ENCODE measurements at regions not wholly inside any gene's neighbourhood (a gene's known extent, or its start where the extent isn't known, plus 50 kb on each side); places are given as distances from the start of the nearest gene placed in this dataset.

DNA sequence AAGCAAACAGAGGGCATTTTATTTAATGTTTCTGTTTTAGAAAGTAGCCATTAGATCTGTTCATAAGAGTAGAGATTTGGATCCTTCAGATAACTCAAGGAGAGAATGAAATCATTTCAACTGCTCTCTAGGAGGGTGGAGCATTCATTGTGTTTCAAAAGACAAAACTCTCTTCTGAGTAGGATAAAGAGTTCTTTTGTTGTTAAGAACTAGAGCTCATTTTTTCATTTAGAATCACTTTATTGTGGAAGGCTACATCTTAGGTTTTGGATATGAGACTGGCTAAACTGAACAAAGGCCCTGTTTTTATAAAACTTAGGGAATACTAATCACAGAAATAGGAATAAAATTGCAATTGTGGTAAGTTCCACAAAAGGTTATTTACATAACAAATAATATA is 193.9 kb upstream of the PCDH10 start:
- 0 out of 2 replicates have a peak overlapping the region, but pooled peaks have one; percentile 49 for H2AFZ ChIP-seq (ENCODE audit: low read length)
- H3K79me2 ChIP-seq (ENCODE audit: insufficient read depth, low read length), result no peaks in the 10 kb centered on the region
- H3K36me3 ChIP-seq (ENCODE audit: insufficient read depth, low read length), result no peaks in the 10 kb centered on the region
- no peak overlapping the region for H3K4me3 ChIP-seq (ENCODE audit: low read depth, low read length, poor library complexity, severe bottlenecking)
- H3K27ac ChIP-seq (ENCODE audit: low read depth, low read length, poor library complexity, severe bottlenecking), result no peak overlapping the region
- no peaks in the 10 kb centered on the region for H3K27me3 ChIP-seq (ENCODE audit: insufficient read depth, low read length)
- H3K4me2 ChIP-seq (ENCODE audit: low read length), result no peak overlapping the region
- H4K20me1 ChIP-seq (ENCODE audit: insufficient read depth, low read length), result no peaks in the 10 kb centered on the region
- H3K4me1 ChIP-seq (ENCODE audit: insufficient read depth, low read length, severe bottlenecking), result no peaks in the 10 kb centered on the region
- H3K9me2 ChIP-seq (ENCODE audit: low read depth, low read length), result no peaks in the 10 kb centered on the region
- H3F3A ChIP-seq (ENCODE audit: insufficient read depth, low read length), result no peaks in the 10 kb centered on the region
- TF ChIP-seq EZH2 (IDR thresholded peaks at IDR 0.05; ENCODE audit: borderline replicate concordance, low read length), result no peak
- TF ChIP-seq, protein P1, sequence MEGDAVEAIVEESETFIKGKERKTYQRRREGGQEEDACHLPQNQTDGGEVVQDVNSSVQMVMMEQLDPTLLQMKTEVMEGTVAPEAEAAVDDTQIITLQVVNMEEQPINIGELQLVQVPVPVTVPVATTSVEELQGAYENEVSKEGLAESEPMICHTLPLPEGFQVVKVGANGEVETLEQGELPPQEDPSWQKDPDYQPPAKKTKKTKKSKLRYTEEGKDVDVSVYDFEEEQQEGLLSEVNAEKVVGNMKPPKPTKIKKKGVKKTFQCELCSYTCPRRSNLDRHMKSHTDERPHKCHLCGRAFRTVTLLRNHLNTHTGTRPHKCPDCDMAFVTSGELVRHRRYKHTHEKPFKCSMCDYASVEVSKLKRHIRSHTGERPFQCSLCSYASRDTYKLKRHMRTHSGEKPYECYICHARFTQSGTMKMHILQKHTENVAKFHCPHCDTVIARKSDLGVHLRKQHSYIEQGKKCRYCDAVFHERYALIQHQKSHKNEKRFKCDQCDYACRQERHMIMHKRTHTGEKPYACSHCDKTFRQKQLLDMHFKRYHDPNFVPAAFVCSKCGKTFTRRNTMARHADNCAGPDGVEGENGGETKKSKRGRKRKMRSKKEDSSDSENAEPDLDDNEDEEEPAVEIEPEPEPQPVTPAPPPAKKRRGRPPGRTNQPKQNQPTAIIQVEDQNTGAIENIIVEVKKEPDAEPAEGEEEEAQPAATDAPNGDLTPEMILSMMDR (IDR thresholded peaks at IDR 0.05; ENCODE audit: low read length), result no peak
- no peak overlapping the region for H3K9ac ChIP-seq (ENCODE audit: low read length)
- H3K9me3 ChIP-seq (ENCODE audit: low read length), result 0 out of 2 replicates have a peak, but pooled peaks cover 6% of the 10 kb centered on the region

DNA sequence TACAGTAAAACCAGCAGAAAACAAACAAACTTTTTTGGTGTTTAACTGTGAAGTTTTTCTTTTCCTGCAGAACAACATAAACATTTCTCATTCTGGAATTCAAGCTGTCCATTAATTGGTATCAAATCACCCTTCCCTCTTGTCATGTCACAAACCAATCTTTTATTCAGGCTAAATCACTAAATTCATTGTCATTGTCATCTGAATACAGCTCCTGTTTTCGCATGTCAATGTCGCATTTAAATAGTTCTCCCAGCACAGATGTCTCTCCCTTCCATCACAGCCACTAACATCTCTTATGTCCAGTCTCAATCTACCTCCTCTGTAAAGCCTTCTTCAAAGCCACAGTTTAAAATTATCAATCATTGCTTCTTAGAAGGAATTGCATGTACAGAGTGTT is 192.1 kb upstream of the PCDH10 start:
- Histone ChIP-seq H3K79me2 (ENCODE audit: insufficient read depth, low read length) (no peaks in the 10 kb centered on the region), H3K9ac (ENCODE audit: low read length) (no peak overlapping the region), H3K9me3 (ENCODE audit: low read length) (0 out of 2 replicates have a peak, but pooled peaks cover 8% of the 10 kb centered on the region), H2AFZ (ENCODE audit: low read length) (no peak overlapping the region), H3K4me2 (ENCODE audit: low read length) (no peak overlapping the region), H3K4me3 (ENCODE audit: low read depth, low read length, poor library complexity, severe bottlenecking) (no peak overlapping the region), H3K9me2 (ENCODE audit: low read depth, low read length) (no peaks in the 10 kb centered on the region), H3K27ac (ENCODE audit: low read depth, low read length, poor library complexity, severe bottlenecking) (no peak overlapping the region), H3K4me1 (ENCODE audit: insufficient read depth, low read length, severe bottlenecking) (no peaks in the 10 kb centered on the region), H3K27me3 (ENCODE audit: insufficient read depth, low read length) (no peaks in the 10 kb centered on the region), H4K20me1 (ENCODE audit: insufficient read depth, low read length) (no peaks in the 10 kb centered on the region), H3K36me3 (ENCODE audit: insufficient read depth, low read length) (no peaks in the 10 kb centered on the region), H3F3A (ENCODE audit: insufficient read depth, low read length) (no peaks in the 10 kb centered on the region)
- TF ChIP-seq, protein P1 (IDR thresholded peaks at IDR 0.05; ENCODE audit: low read length), result no peak
- TF ChIP-seq EZH2 (IDR thresholded peaks at IDR 0.05; ENCODE audit: borderline replicate concordance, low read length), result no peak

DNA sequence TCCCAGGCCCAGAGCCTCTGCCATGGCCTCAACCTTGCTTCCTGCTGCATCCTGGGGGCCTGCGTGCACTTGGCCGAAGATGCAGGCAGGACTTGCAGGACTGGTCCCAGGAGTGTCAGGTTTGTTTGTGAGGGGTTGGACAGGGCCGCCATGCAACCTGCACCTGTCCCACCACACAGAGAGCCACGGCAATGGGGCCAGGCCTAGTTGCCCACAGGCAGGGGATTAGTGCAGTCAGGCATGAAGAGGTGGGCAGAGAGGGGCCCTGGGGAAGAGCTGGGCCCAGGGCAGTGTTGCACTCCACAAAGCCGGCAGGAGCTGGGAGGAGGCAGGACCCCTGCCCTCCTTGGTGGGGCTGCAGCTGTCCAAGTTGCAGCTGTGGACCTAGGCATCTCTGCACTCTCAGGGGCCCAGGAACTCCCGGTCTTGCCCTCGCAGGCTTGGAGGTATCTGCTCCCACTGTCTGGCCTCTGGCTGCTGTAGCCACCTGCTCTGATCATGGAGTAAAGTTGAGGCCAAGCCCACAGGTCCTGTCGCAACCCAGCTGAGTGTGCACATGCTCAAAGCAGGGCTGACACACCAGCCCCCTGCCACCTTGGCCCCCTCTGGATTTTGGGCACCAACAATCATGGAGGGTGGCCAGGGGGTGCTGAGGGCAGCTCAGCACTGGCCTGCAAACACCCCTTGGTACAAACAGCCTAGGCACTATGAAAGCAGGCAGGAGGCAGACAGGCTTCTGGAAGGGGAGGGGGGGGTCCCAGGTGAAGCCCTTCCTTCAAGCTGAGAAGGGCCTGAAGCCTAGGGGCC is 190.4 kb upstream of the PCDH10 start:
- H3K9ac ChIP-seq (ENCODE audit: low read length), result no peak overlapping the region
- H3K9me3 ChIP-seq (ENCODE audit: low read length), result peaks cover 13% of the 10 kb centered on the region; the same call in 1 of the 2 replicates
- H3K4me1 ChIP-seq (ENCODE audit: insufficient read depth, low read length, severe bottlenecking), result no peaks in the 10 kb centered on the region
- no peaks in the 10 kb centered on the region for H3K27me3 ChIP-seq (ENCODE audit: insufficient read depth, low read length)
- no peak overlapping the region for H3K27ac ChIP-seq (ENCODE audit: low read depth, low read length, poor library complexity, severe bottlenecking)
- H3K79me2 ChIP-seq (ENCODE audit: insufficient read depth, low read length), result no peaks in the 10 kb centered on the region
- H3K9me2 ChIP-seq (ENCODE audit: low read depth, low read length), result no peaks in the 10 kb centered on the region
- TF ChIP-seq EZH2 (IDR thresholded peaks at IDR 0.05; ENCODE audit: borderline replicate concordance, low read length), result no peak
- TF ChIP-seq, protein P1 (IDR thresholded peaks at IDR 0.05; ENCODE audit: low read length), result no peak
- H3K4me2 ChIP-seq (ENCODE audit: low read length), result no peak overlapping the region
- H2AFZ ChIP-seq (ENCODE audit: low read length), result no peak overlapping the region
- H3K36me3 ChIP-seq (ENCODE audit: insufficient read depth, low read length), result no peaks in the 10 kb centered on the region
- H4K20me1 ChIP-seq (ENCODE audit: insufficient read depth, low read length), result no peaks in the 10 kb centered on the region
- H3F3A ChIP-seq (ENCODE audit: insufficient read depth, low read length), result no peaks in the 10 kb centered on the region
- H3K4me3 ChIP-seq (ENCODE audit: low read depth, low read length, poor library complexity, severe bottlenecking), result no peak overlapping the region
